GM12872 (cell line): ENCODE measurements at regions not wholly inside any gene's neighbourhood (a gene's known extent, or its start where the extent isn't known, plus 50 kb on each side); places are given as distances from the start of the nearest gene placed in this dataset.

ENCODE experiments used
- CTCF ChIP-seq: IDR thresholded peaks from 3 replicates; pipeline ENCODE4 v1.5.1; 2011; ENCODE audit warnings: low read depth, mild to moderate bottlenecking, low read length, moderate library complexity; ENCODE audit not compliant: insufficient read depth

GRCh38 chr2:21650569-21650968 lies 526.8 kb downstream of the TDRD15 start:
- no peak for TF ChIP-seq CTCF

- no peak for TF ChIP-seq CTCF
These were observed 531.4 kb downstream of the TDRD15 start for GRCh38 chr2:21655136-21655535.

- TF ChIP-seq CTCF = no peak
These were observed 532.7 kb downstream of the TDRD15 start for GRCh38 chr2:21656330-21657075.

GRCh38 chr2:21657445-21657844 lies 533.7 kb downstream of the TDRD15 start:
- TF ChIP-seq CTCF = no peak

GRCh38 chr2:21658269-21658668 lies 534.5 kb downstream of the TDRD15 start:
- TF ChIP-seq CTCF = no peak

GRCh38 chr2:21658907-21659477 lies 535.2 kb downstream of the TDRD15 start:
- TF ChIP-seq CTCF = no peak

GRCh38 chr2:21664083-21664482 lies 540.3 kb downstream of the TDRD15 start:
- no peak for TF ChIP-seq CTCF
